Adrenal gland (tissue), 5 donors: ENCODE measurements at regions not wholly inside any gene's neighbourhood (a gene's known extent, or its start where the extent isn't known, plus 50 kb on each side); places are given as distances from the start of the nearest gene placed in this dataset.

Experiments
- CTCF ChIP-seq, 6 experiments: fragments of 450-650 bp in 4 of 6; fragments of 200-600 bp in 2 of 6; sonication (generic) in 1 of 6; IDR thresholded peaks; 1 replicate in 5 of 6; 2 replicates in 1 of 6; pipeline versions ENCODE4 v1.5.1 to v1.8.0; 2016 to 2021; ENCODE audit warnings: antibody characterized with exemption in 6 of 6, mild to moderate bottlenecking in 2 of 6, moderate library complexity in 1 of 6
- POLR2A ChIP-seq, 2 donors: fragments of 450-650 bp; IDR thresholded peaks; one replicate each; pipeline ENCODE4 v1.6.1; 2017; ENCODE audit warnings: antibody characterized with exemption in 2 of 2, mild to moderate bottlenecking in 2 of 2, moderate library complexity in 1 of 2
- donor health status: DM: no; HTN: no; CAD: no.

- no peak for TF ChIP-seq CTCF (IDR thresholded peaks at IDR 0.05)
- TF ChIP-seq POLR2A (IDR thresholded peaks at IDR 0.05): no peak
Measured at GRCh38 chr6:15901141-15902115, 227.5 kb upstream of the MYLIP start.
